ENCODE measurements at regions not wholly inside any gene's neighbourhood (a gene's known extent, or its start where the extent isn't known, plus 50 kb on each side); places are given as distances from the start of the nearest gene placed in this dataset.

DNA sequence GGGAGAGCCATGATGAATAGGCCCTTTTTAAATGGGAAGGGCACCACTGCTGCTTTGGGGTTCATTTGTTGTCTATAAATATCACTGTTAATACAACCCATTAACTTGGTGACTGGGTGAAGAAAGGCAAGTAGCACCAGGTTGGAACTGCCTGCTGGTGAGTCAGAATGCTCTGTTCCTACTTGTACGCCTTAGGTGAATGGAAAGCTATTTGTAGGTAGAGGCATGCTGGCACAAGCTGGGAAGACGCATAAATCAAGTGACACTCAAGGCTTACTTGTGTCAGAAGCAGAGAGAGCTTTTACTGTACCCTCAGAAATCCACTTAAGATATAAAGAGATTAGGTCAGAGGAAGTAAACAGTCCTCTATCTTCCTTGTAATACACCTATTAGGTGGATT, 142.5 kb downstream of the TMX1 start:
- TF ChIP-seq CTCF (IDR thresholded peaks at IDR 0.05 in 4 of 5, conservative IDR thresholded peaks at IDR 0.05 in 1 of 5) (no peak), POLR2A (IDR thresholded peaks at IDR 0.05) (no peak)

Data from gastrocnemius medialis (tissue), 4 donors.